ENCODE measurements at regions not wholly inside any gene's neighbourhood (a gene's known extent, or its start where the extent isn't known, plus 50 kb on each side); places are given as distances from the start of the nearest gene placed in this dataset.

DNA sequence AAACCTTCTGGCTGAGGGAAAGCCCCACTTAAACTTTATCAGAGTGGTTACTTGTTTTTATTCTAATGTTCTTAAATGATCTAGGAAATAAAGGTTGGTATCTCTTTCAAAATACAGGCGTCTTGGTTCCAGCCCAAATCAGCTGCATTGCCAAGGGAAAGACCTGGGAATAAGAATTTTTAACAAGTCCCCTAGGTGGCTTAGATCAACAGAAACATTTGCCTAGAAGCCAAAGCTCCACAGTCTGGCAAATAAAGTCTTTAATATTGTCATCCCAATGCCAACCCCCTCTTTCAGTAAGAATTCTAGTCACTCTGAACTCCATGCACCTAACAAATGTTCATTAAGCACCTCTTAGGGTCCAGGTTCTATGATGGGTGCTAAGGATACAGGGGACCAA lies 66.8 kb downstream of the ARL6IP4 start:
- no peak overlapping the region for H3K4me2 ChIP-seq (ENCODE audit: low read length)
- FAIRE-seq: no peak

DNA sequence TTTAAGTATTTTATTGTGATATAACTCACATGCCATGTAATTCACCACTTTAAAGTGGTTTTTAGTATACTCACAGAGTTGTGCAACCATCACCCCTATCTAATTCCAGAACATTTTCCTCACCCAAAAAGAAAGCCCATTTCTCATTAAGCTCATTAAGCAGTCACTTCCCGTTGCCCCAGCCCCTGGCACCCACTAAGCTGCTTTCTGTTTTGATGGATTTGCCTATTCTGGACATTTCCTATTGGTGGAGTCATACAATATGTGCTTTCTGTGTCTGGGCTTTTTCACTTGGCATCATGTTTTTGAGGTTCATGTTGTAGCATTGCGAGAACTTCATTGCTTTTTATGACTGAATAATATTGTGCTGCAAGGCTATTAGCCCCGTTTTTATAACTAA lies 66.0 kb downstream of the ARL6IP4 start:
- H3K4me2 ChIP-seq (ENCODE audit: low read length): no peak overlapping the region
- H3K9me3 ChIP-seq (ENCODE audit: insufficient read depth, low read depth, low read length): no peaks in the 10 kb centered on the region
- peaks cover 25% of the 10 kb centered on the region for H3K4me1 ChIP-seq (ENCODE audit: insufficient read depth, low read length)
- no peak overlapping the region for H3K9ac ChIP-seq (ENCODE audit: low read length)
- Mint-ChIP-seq H3K27ac (ENCODE audit: unreplicated experiment) (no peak overlapping the region), H3K4me1 (ENCODE audit: low read depth, unreplicated experiment) (peaks cover 23% of the 10 kb centered on the region), H3K4me3 (ENCODE audit: unreplicated experiment) (no peak overlapping the region), H3K27me3 (ENCODE audit: low read depth, unreplicated experiment) (no peaks in the 10 kb centered on the region), H3K36me3 (ENCODE audit: low read depth, unreplicated experiment) (peaks cover 4% of the 10 kb centered on the region), H3K9me3 (ENCODE audit: unreplicated experiment) (peaks cover 3% of the 10 kb centered on the region)
- DNase-seq (ENCODE audit: low read depth): no peak
- no peaks in the 10 kb centered on the region for H3K36me3 ChIP-seq (ENCODE audit: insufficient read depth, low read length)
- TF ChIP-seq, protein P1, sequence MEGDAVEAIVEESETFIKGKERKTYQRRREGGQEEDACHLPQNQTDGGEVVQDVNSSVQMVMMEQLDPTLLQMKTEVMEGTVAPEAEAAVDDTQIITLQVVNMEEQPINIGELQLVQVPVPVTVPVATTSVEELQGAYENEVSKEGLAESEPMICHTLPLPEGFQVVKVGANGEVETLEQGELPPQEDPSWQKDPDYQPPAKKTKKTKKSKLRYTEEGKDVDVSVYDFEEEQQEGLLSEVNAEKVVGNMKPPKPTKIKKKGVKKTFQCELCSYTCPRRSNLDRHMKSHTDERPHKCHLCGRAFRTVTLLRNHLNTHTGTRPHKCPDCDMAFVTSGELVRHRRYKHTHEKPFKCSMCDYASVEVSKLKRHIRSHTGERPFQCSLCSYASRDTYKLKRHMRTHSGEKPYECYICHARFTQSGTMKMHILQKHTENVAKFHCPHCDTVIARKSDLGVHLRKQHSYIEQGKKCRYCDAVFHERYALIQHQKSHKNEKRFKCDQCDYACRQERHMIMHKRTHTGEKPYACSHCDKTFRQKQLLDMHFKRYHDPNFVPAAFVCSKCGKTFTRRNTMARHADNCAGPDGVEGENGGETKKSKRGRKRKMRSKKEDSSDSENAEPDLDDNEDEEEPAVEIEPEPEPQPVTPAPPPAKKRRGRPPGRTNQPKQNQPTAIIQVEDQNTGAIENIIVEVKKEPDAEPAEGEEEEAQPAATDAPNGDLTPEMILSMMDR (IDR thresholded peaks at IDR 0.05; ENCODE audit: insufficient read depth, low read depth, low read length): no peak
- no peak for TF ChIP-seq EZH2 (IDR thresholded peaks at IDR 0.05; ENCODE audit: insufficient read depth, low read length)
- H4K20me1 ChIP-seq (ENCODE audit: insufficient read depth, low read length): peaks cover 41% of the 10 kb centered on the region
- no peak for FAIRE-seq
- H2AFZ ChIP-seq (ENCODE audit: low read depth, low read length): no peak overlapping the region
- H3K4me3 ChIP-seq (ENCODE audit: insufficient read depth, low read depth, low read length): no peak overlapping the region
- H3K79me2 ChIP-seq (ENCODE audit: insufficient read depth, low read length): no peaks in the 10 kb centered on the region
- H3K27ac ChIP-seq (ENCODE audit: low read depth, low read length): no peak overlapping the region
- H3K27me3 ChIP-seq (ENCODE audit: insufficient read depth, low read length): no peaks in the 10 kb centered on the region

More for the DNA sequence above, 66.8 kb downstream of the ARL6IP4 start:
- DNase-seq (ENCODE audit: low read depth): no peak
- Mint-ChIP-seq H3K27ac (ENCODE audit: unreplicated experiment) (no peak overlapping the region), H3K9me3 (ENCODE audit: unreplicated experiment) (peaks cover 3% of the 10 kb centered on the region), H3K36me3 (ENCODE audit: low read depth, unreplicated experiment) (peaks cover 4% of the 10 kb centered on the region), H3K4me3 (ENCODE audit: unreplicated experiment) (no peak overlapping the region), H3K4me1 (ENCODE audit: low read depth, unreplicated experiment) (peaks cover 23% of the 10 kb centered on the region), H3K27me3 (ENCODE audit: low read depth, unreplicated experiment) (no peaks in the 10 kb centered on the region)
- H2AFZ ChIP-seq (ENCODE audit: low read depth, low read length): no peak overlapping the region
- peaks cover 35% of the 10 kb centered on the region for H4K20me1 ChIP-seq (ENCODE audit: insufficient read depth, low read length)
- no peaks in the 10 kb centered on the region for H3K79me2 ChIP-seq (ENCODE audit: insufficient read depth, low read length)
- H3K27me3 ChIP-seq (ENCODE audit: insufficient read depth, low read length): no peaks in the 10 kb centered on the region
- H3K9me3 ChIP-seq (ENCODE audit: insufficient read depth, low read depth, low read length): no peaks in the 10 kb centered on the region
- TF ChIP-seq, protein P1 (IDR thresholded peaks at IDR 0.05; ENCODE audit: insufficient read depth, low read depth, low read length): no peak
- TF ChIP-seq EZH2 (IDR thresholded peaks at IDR 0.05; ENCODE audit: insufficient read depth, low read length): no peak
- H3K27ac ChIP-seq (ENCODE audit: low read depth, low read length): no peak overlapping the region
- H3K4me1 ChIP-seq (ENCODE audit: insufficient read depth, low read length): peaks cover 25% of the 10 kb centered on the region
- no peaks in the 10 kb centered on the region for H3K36me3 ChIP-seq (ENCODE audit: insufficient read depth, low read length)
- no peak overlapping the region for H3K9ac ChIP-seq (ENCODE audit: low read length)
- no peak overlapping the region for H3K4me3 ChIP-seq (ENCODE audit: insufficient read depth, low read depth, low read length)

DNA sequence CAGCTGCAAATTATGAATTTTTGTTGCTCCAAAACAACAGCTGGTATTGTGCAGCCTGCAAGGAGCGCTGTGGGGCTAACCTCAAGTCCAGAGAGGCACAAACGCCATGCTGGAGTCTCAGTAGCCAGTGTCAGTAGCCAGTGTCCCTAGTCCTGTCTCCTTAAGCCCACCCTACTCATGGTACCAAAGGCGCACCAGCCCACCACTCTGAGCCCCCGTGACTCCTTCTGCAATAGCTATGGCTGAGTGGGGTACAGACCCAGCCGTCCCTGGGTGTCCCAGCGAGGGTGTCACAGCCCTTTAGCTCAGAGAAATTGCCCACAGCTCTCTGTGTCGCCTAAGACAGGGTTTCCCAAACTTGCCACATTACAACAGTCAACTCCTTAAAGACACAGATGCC lies 65.2 kb downstream of the ARL6IP4 start:
- H3K79me2 ChIP-seq (ENCODE audit: insufficient read depth, low read length): no peaks in the 10 kb centered on the region
- H3K27me3 Mint-ChIP-seq (ENCODE audit: low read depth, unreplicated experiment): no peaks in the 10 kb centered on the region
- TF ChIP-seq, protein P1 (IDR thresholded peaks at IDR 0.05; ENCODE audit: insufficient read depth, low read depth, low read length): no peak
- no peak for TF ChIP-seq EZH2 (IDR thresholded peaks at IDR 0.05; ENCODE audit: insufficient read depth, low read length)
- H3K27me3 ChIP-seq (ENCODE audit: insufficient read depth, low read length): no peaks in the 10 kb centered on the region
- H3K9ac ChIP-seq (ENCODE audit: low read length): no peak overlapping the region
- peaks cover 4% of the 10 kb centered on the region for H3K36me3 Mint-ChIP-seq (ENCODE audit: low read depth, unreplicated experiment)
- DNase-seq (ENCODE audit: low read depth) (no peak), FAIRE-seq (no peak)
- H3K27ac ChIP-seq (ENCODE audit: low read depth, low read length): no peak overlapping the region
- no peaks in the 10 kb centered on the region for H3K9me3 ChIP-seq (ENCODE audit: insufficient read depth, low read depth, low read length)
- H3K9me3 Mint-ChIP-seq (ENCODE audit: unreplicated experiment): peaks cover 3% of the 10 kb centered on the region
- H2AFZ ChIP-seq (ENCODE audit: low read depth, low read length): no peak overlapping the region
- H4K20me1 ChIP-seq (ENCODE audit: insufficient read depth, low read length): peaks cover 41% of the 10 kb centered on the region
- H3K4me1 Mint-ChIP-seq (ENCODE audit: low read depth, unreplicated experiment): peaks cover 23% of the 10 kb centered on the region
- peaks cover 25% of the 10 kb centered on the region for H3K4me1 ChIP-seq (ENCODE audit: insufficient read depth, low read length)
- H3K4me3 Mint-ChIP-seq (ENCODE audit: unreplicated experiment): no peak overlapping the region
- H3K36me3 ChIP-seq (ENCODE audit: insufficient read depth, low read length): no peaks in the 10 kb centered on the region
- no peak overlapping the region for H3K4me3 ChIP-seq (ENCODE audit: insufficient read depth, low read depth, low read length)
- no peak overlapping the region for H3K4me2 ChIP-seq (ENCODE audit: low read length)
- no peak overlapping the region for H3K27ac Mint-ChIP-seq (ENCODE audit: unreplicated experiment)

Measured in astrocyte (in vitro differentiated cells and primary cell).